RPMI8226 (cell line): ENCODE measurements at regions not wholly inside any gene's neighbourhood (a gene's known extent, or its start where the extent isn't known, plus 50 kb on each side); places are given as distances from the start of the nearest gene placed in this dataset.
"Not testable (repeated sequence)": the region's sequence is repeated elsewhere in the genome, so short reads cannot be mapped to it uniquely, and the experiment has no call there.

Experiments
- DNase-seq: peaks from one replicate; pipeline ENCODE4 v3.0.0-alpha.2; 2015

DNA sequence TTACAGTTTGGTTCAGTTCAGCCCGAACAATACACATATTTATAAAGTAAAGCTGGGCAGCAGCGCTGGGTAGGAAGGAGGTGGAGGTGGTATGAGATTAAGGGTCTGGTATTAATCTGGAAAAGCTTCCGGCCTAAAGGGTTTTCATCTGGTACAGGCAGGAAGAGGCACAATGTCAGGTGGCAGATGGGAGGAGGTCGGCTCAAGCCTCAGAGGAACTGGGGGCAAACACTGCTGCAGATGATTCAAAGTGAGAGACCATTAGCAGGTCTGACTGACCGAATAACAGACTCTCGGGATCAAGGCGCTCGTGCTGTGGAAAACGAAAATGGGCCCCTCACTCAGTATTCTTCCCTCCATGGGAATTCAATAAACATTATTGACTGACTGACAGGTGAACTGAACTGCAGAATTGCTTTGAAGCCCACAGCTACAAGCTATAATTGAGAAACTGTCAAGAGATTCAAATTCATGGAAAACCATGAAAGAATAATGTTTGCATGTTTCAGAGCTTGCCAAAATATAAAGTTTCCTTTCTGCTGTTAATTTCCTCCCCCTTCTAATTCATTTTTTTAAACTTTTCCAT lies 75.3 kb downstream of the TMEM167A start:
- no peak for DNase-seq

- DNase-seq, result no peak
These were observed 76.3 kb downstream of the TMEM167A start for GRCh38 chr5:83000922-83001321.

GRCh38 chr5:83000428-83000827 lies 76.8 kb downstream of the TMEM167A start:
- no peak for DNase-seq

DNA sequence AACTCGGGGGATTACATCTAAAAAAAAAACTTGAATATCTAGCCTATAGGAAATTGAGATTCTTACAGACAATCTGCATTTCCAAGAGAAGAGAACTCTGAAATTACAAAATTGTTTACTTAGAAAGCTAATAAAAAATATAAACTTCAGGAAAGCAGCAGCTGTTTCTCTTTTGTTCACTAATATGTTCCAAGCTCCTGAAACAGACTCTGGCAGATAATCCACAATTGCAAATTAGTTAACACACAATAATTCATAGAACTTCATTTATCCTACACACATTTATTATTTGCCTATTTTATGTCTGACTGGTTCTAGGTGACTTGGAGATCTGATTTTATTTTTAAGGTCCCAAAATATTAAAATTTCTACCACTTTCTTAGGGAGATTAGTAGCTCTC lies 83.8 kb downstream of the TMEM167A start:
- no peak for DNase-seq

DNA sequence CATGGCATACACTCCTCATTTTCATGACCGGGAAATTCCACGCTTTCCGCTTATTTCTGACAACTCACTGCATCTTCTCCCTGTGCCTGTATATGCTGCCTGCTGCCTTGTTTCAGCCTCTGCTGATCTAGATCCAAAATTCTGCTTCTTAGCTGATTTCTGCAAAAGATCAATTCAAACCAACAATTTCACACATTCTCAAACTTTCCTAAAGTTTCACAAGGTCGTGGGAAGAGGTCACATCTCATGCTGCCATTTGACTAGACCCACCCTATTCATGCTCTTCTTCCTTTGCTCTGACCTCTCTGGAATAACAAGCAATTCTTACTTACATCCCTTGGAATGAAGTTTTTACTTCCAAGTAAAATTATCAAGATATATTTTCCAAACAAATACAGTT lies 84.5 kb downstream of the TMEM167A start:
- DNase-seq, result no peak

DNA sequence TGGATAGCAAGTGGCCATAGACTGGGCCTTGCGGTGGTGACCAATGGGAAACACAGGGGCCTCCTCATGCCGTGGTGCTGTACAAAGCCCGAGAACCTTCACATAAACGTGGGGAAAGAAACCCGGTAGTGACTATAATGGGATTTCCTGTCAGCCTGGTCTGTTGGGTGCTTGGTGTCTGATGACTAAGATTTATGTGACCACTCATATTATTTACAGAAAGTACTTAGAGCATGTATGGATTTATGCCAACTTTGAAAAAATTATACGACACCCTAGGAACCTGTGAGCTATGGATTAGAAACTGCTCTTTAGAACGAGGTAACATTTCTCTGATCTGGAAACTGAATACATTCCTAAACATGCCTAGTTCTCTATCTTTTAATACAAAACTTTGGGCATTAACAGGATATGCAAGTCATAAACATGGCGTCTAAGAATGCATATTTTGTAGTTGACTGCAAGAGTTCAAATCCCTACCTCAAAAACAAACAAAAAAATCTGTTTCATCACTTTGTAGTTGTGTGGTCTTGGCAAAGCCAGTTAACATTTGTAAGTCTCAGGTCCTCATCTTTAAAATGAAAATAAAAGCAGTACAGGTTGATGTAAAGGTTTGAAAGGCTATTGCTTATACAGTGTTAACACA lies 85.4 kb downstream of the TMEM167A start:
- peak; percentile 19 for DNase-seq

- DNase-seq, result no peak
These were observed 86.1 kb downstream of the TMEM167A start for GRCh38 chr5:82991059-82991458.

DNA sequence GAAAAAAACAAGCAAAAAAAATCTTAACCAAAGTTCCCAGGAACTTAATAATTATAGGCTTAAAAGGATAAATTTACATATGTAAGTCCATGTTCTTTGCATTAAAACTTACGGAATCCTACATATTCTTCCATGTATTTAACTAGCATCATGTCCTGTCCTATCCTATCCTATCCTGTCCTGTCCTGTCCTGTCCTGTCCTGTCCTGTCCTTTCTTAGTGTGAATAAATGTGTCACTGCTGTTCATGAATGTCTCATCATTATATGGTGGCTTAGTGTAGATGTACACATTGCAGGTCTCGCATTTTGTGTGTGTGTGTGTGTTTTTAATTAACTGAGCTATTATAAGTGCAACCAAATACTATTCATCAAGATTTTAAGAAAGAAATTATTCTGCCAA lies 90.0 kb downstream of the TMEM167A start:
- no peak for DNase-seq

DNA sequence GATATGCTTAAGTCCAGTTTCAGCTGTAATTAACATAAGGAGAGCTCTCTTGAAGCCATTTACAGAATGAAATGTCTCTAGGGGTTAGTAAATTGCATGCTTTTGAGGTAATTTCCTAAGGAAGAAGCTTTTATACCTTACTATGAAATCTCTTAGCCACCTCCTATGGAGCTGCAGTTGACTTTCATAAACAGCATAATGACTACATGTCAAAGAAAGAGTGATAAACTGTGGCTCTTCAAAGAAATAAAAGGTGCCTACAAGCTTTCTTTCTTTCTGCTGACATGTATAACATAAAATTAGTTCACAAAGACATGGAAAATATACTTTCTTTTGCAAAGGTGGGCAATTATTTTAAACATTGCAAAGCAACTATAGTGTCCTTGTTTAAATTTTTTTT lies 90.8 kb downstream of the TMEM167A start:
- no peak for DNase-seq

- DNase-seq, result peak; percentile 5
These were observed 91.4 kb downstream of the TMEM167A start for GRCh38 chr5:82985763-82986162.

DNA sequence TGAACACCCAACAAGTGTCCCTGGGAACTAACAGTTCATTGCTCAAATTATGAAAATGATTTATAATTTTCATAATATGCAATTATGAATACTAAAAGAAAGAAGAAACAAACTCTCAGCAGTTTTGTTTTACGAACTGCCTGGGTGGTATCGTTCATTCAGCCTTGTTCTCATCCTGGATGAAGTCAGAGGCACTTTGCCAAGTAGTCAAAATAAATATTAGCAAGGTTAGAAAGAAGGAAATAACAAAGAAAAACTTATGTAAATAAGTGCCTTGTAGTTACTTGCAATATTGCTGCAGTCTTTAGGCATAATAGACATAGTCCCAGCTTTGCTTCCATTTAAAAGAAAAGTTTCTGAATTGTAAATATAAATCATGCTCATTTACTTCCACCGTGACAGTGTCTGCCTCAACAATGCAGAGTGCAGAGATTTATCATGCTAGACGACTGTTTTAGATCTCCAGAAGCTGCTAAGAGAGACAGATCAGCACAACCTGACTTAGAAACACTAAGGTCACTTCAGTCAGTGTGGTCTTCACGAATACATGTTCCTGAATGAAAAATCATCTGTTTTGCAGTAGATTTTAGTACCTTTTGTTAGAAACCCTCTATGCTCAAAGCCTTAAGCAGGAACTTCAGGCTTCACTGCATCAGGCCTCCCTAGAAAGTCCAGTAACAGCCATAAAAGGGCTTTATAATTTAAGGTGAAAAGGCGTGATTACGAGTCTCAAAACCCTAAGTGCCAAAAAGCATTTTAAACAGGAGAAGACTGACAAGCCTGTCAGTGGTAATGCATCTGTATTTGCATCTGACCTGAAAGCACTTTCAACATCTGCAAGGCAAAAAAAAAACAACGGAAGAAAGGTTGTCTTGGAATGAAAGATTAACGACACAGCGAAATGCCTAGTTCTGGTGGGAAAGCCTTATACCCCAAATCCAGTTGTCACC lies 92.1 kb downstream of the TMEM167A start:
- peak; percentile 30 for DNase-seq

- DNase-seq, result no peak
These were observed 94.3 kb downstream of the TMEM167A start for GRCh38 chr5:82982846-82983245.

DNA sequence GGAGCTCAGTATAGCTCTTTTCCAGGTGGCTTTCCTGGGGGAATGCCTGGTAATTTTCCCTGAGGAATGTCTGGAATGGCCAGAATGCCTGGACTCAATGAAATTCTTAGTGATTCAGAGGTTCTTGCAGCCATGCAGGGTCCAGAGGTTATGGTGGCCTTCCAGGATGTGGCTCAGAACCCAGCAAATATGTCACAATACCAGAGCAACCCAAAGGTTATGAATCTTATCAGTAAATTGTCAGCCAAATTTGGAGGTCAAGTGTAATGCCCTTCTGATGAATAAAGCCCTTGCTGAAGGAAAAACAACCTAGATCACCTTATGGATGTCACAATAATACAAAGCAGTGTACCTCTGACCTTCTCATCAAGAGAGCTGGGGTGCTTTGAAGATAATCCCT lies 100.3 kb downstream of the TMEM167A start:
- DNase-seq, result not testable (repeated sequence)

- no peak for DNase-seq
These were observed 101.4 kb downstream of the TMEM167A start for GRCh38 chr5:82975812-82976211.

GRCh38 chr5:82975396-82975795 lies 101.8 kb downstream of the TMEM167A start:
- no peak for DNase-seq

GRCh38 chr5:82974346-82974745 lies 102.8 kb downstream of the TMEM167A start:
- DNase-seq, result not testable (repeated sequence)

- no peak for DNase-seq
These were observed 105.3 kb downstream of the TMEM167A start for GRCh38 chr5:82971901-82972300.

DNA sequence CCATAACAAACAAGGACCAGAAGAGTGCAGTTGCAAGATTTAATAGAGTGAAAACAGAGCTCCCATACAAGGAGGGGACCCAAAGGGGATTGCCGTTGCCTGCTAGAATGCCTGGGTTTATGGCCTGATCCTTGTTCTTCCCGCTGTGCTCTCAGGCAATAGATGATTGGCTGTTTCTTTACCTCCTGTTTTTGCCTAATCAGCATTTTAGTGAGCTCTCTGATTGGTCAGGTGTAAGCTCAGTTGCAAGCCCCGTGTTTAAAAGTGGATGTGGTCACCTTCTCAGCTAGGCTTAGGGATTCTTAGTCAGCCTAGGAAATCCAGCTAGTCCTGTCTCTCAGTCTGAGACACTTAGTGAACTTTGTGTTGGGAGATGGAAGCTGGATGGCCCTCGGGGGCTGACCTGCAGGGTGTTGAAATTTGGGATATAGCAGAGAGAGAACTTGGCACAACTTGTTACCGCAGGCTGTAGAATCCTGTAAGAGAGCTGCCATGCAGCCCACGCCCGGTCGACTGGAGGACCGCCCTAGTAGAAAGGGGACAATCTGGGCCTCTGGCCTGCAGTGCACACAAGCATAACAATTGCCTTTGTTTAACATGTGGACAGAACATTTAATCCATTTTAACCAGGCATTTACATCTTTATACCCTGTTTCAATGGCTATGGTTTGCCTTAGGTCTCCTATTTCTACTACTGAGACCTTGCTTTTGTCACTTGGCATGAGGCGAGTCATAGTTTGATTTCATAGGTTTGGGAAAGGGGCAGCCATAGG lies 106.0 kb downstream of the TMEM167A start:
- DNase-seq, result not testable (repeated sequence)

DNA sequence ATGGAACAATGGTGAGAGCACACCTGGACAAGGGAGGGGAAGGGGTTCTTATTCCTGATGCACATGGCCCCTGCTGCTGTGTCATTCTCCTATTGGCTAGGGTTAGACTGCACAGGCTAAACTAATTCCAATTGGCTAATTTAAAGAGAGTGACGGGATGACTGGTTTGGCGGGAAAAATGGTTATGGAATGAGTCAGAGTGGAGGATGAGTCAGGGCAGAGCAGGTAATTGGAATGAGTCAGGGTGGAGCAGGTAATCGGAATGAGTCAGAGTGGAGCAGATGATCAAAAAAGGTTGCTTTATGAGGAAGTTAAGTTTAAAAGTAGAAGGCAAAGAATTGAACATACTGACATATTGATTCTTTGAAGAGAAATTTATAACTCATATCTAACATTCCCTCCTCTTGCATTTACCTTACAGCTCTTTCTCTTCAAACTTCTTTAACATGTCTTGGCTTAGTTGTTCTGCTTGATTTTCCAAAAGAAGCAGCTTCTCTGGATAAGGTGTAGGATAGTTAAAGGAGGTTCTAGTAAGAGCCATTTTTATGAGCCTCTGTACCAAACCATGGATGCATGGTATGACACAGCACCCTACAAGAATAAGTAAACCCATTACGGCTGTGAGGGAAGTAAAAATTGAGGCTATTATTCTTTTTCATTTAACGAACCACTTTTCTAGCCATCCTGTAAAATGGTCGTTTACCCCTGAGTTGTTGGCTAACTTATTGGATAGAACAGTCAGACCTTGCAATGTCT lies 107.8 kb downstream of the TMEM167A start:
- not testable (repeated sequence) for DNase-seq

DNA sequence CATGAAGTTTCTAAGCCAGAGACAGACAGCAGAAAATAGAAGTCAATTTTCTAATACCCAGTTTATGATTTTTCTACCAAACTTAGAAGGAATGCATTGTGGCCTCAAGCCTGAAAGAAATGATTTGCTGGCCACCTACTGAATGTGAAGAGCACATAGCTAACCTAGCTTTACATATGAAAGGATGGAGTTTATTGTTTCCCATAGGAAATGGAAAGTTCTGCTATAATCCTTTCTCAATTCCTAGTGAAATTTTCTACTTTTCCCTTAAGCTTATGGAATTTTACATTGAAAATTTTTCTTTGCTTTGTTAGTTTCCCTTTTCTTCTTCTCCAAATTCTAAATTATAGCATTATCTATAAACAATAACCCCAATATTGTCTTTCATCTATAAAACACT lies 110.1 kb downstream of the TMEM167A start:
- DNase-seq, result no peak

- no peak for DNase-seq
These were observed 117.7 kb downstream of the TMEM167A start for GRCh38 chr5:82959466-82959865.

- DNase-seq, result no peak
These were observed 120.6 kb downstream of the TMEM167A start for GRCh38 chr5:82956600-82956999.
